Transverse colon (tissue), 4 donors: ENCODE measurements at regions not wholly inside any gene's neighbourhood (a gene's known extent, or its start where the extent isn't known, plus 50 kb on each side); places are given as distances from the start of the nearest gene placed in this dataset.

ENCODE experiments used
- DNase-seq: peaks from one replicate; pipeline ENCODE4 v3.0.0-alpha.2; 2019
- H3K27ac ChIP-seq, 4 donors: fragments of 200-600 bp; sonication (generic); 2 replicates each; pipeline ENCODE4 v1.5.1; 2016 to 2018; ENCODE audit warnings: inconsistent platforms in 4 of 4
- H3K27me3 ChIP-seq: fragments of 200-600 bp; sonication (generic); 2 replicates; pipeline ENCODE4 v1.5.1; 2017; ENCODE audit warnings: inconsistent platforms
- H3K36me3 ChIP-seq, 4 donors: fragments of 200-600 bp; sonication (generic); 2 replicates each; pipeline ENCODE4 v1.5.1; 2017 to 2019; ENCODE audit warnings: inconsistent platforms in 4 of 4
- H3K4me1 ChIP-seq, 4 donors: fragments of 200-600 bp; sonication (generic); 2 replicates each; pipeline ENCODE4 v1.5.1; 2017 to 2020; ENCODE audit warnings: inconsistent platforms in 4 of 4
- H3K4me3 ChIP-seq, 4 donors: fragments of 200-600 bp; sonication (generic); 1 replicate in 1 of 4; 2 replicates in 3 of 4; pipeline versions ENCODE4 v1.5.1 to v1.6.1; 2017 to 2019; ENCODE audit warnings: inconsistent platforms in 4 of 4
- H3K9me3 ChIP-seq, 2 donors: fragments of 200-600 bp; sonication (generic); 2 replicates each; pipeline ENCODE4 v1.5.1; 2017 to 2019; ENCODE audit warnings: inconsistent platforms in 2 of 2
- CTCF ChIP-seq, 5 experiments: fragments of 200-600 bp in 3 of 5; fragments of 450-650 bp in 2 of 5; sonication (generic) in 3 of 5; IDR thresholded peaks; 1 replicate in 2 of 5; 2 replicates in 3 of 5; pipeline ENCODE4 v1.5.1; 2016 to 2017; ENCODE audit warnings: antibody characterized with exemption in 5 of 5, inconsistent platforms in 3 of 5, mild to moderate bottlenecking in 2 of 5, moderate library complexity in 1 of 5
- EP300 ChIP-seq: sonication (generic); formaldehyde crosslinking; IDR thresholded peaks from one replicate; pipeline ENCODE4 v1.6.1; 2017; ENCODE audit warnings: antibody characterized with exemption, low read depth
- POLR2A ChIP-seq: fragments of 450-650 bp; IDR thresholded peaks from one replicate; pipeline ENCODE4 v1.6.1; 2016; ENCODE audit warnings: antibody characterized with exemption, mild to moderate bottlenecking, moderate library complexity
- POLR2AphosphoS5 ChIP-seq, 3 donors: sonication (generic); formaldehyde crosslinking; IDR thresholded peaks; one replicate each; pipeline ENCODE4 v1.6.1; 2016; ENCODE audit warnings: antibody characterized with exemption in 3 of 3
- WGBS, 2 donors: methylation state at CpG; one replicate each; pipeline ENCODE4 v1.1.5; 2018; ENCODE audit warnings: low coverage in 1 of 2; 5-methylcytosine and 5-hydroxymethylcytosine counted together
- in situ Hi-C, 4 donors: fragments of 200-750 bp; cut with MboI; loops; one replicate each; pipeline versions ENCODE4 v1.15.0 to v1.15.1; 2017; ENCODE audit warnings: low sequenced_read_pairs in 3 of 4, low pct_ligation_motif_present in 1 of 4, low pct_unique_long_range_greater_than_20kb in 1 of 4
- intact Hi-C: fragments of 100-400 bp; cut with DNase I; formaldehyde crosslinking; loops from one replicate; pipeline ENCODE4 v1.15.1; 2023; ENCODE audit warnings: low total_unique reads

GRCh38 chr15:45743426-45744235, 108.8 kb downstream of the SQOR start:
- WGBS, 2 donors = 38 to 52% methylated on average over 11 to 16 of the region's 16 CpGs
- Histone ChIP-seq H3K4me1 (no peaks in the 10 kb centered on the region), H3K36me3 (no peaks in the 10 kb centered on the region), H3K4me3 (no peak overlapping the region), H3K27ac (peak overlapping the region; percentile 1 to 62 (median 26)), H3K9me3 (no peaks in the 10 kb centered on the region), H3K27me3 (no peaks in the 10 kb centered on the region)
- peak in 2 of 3 donors; percentile 51 to 58 for TF ChIP-seq POLR2AphosphoS5 (IDR thresholded peaks at IDR 0.05)
- TF ChIP-seq EP300 = no peak
- intact Hi-C loops = no loop called here
- in situ Hi-C loops = no loop called here
- DNase-seq = no peak

- H3K27ac ChIP-seq = peak overlapping the region in 2 of 4 donors; percentile 44 to 62
- TF ChIP-seq CTCF (IDR thresholded peaks at IDR 0.05) (no peak), POLR2AphosphoS5 (IDR thresholded peaks at IDR 0.05) (no peak), EP300 (no peak), POLR2A (no peak)
- H3K4me3 ChIP-seq = no peak overlapping the region
- H3K27me3 ChIP-seq = no peaks in the 10 kb centered on the region
- DNase-seq = no peak
- H3K9me3 ChIP-seq = no peaks in the 10 kb centered on the region
- in situ Hi-C loops (no loop called here), intact Hi-C loops (no loop called here)
- H3K36me3 ChIP-seq = no peaks in the 10 kb centered on the region
- 64% methylated on average over 4 of the region's 4 CpGs for WGBS, 2 donors
- no peaks in the 10 kb centered on the region for H3K4me1 ChIP-seq
Measured at GRCh38 chr15:45744236-45744589, 109.4 kb downstream of the SQOR start.

- intact Hi-C loops (loop anchor here (2.0 kb wide), 1 partner anchor 43 kb away; no protein-coding TSS in a partner anchor), in situ Hi-C loops (no loop called here)
- Histone ChIP-seq H3K27me3 (no peaks in the 10 kb centered on the region), H3K36me3 (no peaks in the 10 kb centered on the region), H3K4me1 (no peaks in the 10 kb centered on the region), H3K9me3 (no peaks in the 10 kb centered on the region), H3K27ac (no peak overlapping the region), H3K4me3 (no peak overlapping the region)
- no peak for TF ChIP-seq EP300
- TF ChIP-seq POLR2A = no peak
- no peak for DNase-seq
- WGBS, 2 donors = 60 to 65% methylated on average over 2 to 3 of the region's 3 CpGs
Measured at GRCh38 chr15:45747426-45747825, 112.6 kb downstream of the SQOR start.

- 75 to 81% methylated on average over 2 to 3 of the region's 3 CpGs for WGBS, 2 donors
- H3K4me3 ChIP-seq = no peak overlapping the region
- no peak overlapping the region for H3K27ac ChIP-seq
- intact Hi-C loops = no loop called here
- H3K36me3 ChIP-seq = no peaks in the 10 kb centered on the region
- no peaks in the 10 kb centered on the region for H3K9me3 ChIP-seq
- no peaks in the 10 kb centered on the region for H3K4me1 ChIP-seq
- TF ChIP-seq EP300 (no peak), POLR2AphosphoS5 (IDR thresholded peaks at IDR 0.05) (no peak), POLR2A (no peak), CTCF (IDR thresholded peaks at IDR 0.05) (no peak)
- DNase-seq = no peak
- H3K27me3 ChIP-seq = no peaks in the 10 kb centered on the region
- in situ Hi-C loops = no loop called here
Measured at GRCh38 chr15:45751629-45752028, 116.8 kb downstream of the SQOR start.

GRCh38 chr15:45759936-45760335, 125.1 kb downstream of the SQOR start:
- 44 to 53% methylated on average over 3 of the region's 3 CpGs for WGBS, 2 donors
- intact Hi-C loops = no loop called here

More at GRCh38 chr15:45759936-45760335, 125.1 kb downstream of the SQOR start:
- no peak for DNase-seq
- TF ChIP-seq EP300 (no peak), POLR2AphosphoS5 (IDR thresholded peaks at IDR 0.05) (no peak)
- Histone ChIP-seq H3K9me3 (no peaks in the 10 kb centered on the region), H3K27me3 (no peaks in the 10 kb centered on the region), H3K36me3 (no peaks in the 10 kb centered on the region), H3K4me3 (no peak overlapping the region), H3K27ac (no peak overlapping the region), H3K4me1 (no peaks in the 10 kb centered on the region)
- in situ Hi-C loops = no loop called here
